GM18868 (cell line): ENCODE measurements at regions not wholly inside any gene's neighbourhood (a gene's known extent, or its start where the extent isn't known, plus 50 kb on each side); places are given as distances from the start of the nearest gene placed in this dataset.
A peak's percentile ranks its signal among the peaks of the same experiment; 100 is the strongest.
"Not testable (repeated sequence)": the region's sequence is repeated elsewhere in the genome, so short reads cannot be mapped to it uniquely, and the experiment has no call there.

ENCODE experiments used
- ATAC-seq: cut with Tn5 transposase; IDR thresholded peaks from one replicate; pipeline ENCODE4 v1.9.1; 2021; ENCODE audit warnings: mild to moderate bottlenecking, moderate library complexity; ENCODE audit not compliant: unreplicated experiment

GRCh38 chrX:45842207-45842925 lies 641.7 kb upstream of the DIPK2B start:
- no peak for ATAC-seq

- no peak for ATAC-seq
Measured at GRCh38 chrX:45840411-45840950, 639.8 kb upstream of the DIPK2B start.

GRCh38 chrX:45830343-45830742 lies 629.7 kb upstream of the DIPK2B start:
- ATAC-seq: no peak

GRCh38 chrX:45824471-45824870 lies 623.8 kb upstream of the DIPK2B start:
- ATAC-seq: no peak

- ATAC-seq: no peak
Measured at GRCh38 chrX:45823536-45823935, 622.9 kb upstream of the DIPK2B start.

GRCh38 chrX:45822124-45822523 lies 621.4 kb upstream of the DIPK2B start:
- no peak for ATAC-seq

- ATAC-seq: no peak
Measured at GRCh38 chrX:45818913-45819312, 618.2 kb upstream of the DIPK2B start.

GRCh38 chrX:45815441-45815840 lies 614.8 kb upstream of the DIPK2B start:
- no peak for ATAC-seq

- no peak for ATAC-seq
Measured at GRCh38 chrX:45811326-45811725, 610.6 kb upstream of the DIPK2B start.

- no peak for ATAC-seq
Measured at GRCh38 chrX:45807572-45808425, 607.1 kb upstream of the DIPK2B start.

GRCh38 chrX:45806410-45807121 lies 605.9 kb upstream of the DIPK2B start:
- ATAC-seq: peak; percentile 79

GRCh38 chrX:45804276-45804675 lies 603.6 kb upstream of the DIPK2B start:
- ATAC-seq: no peak

GRCh38 chrX:45803383-45803921 lies 602.8 kb upstream of the DIPK2B start:
- ATAC-seq: peak; percentile 40

GRCh38 chrX:45801554-45801953 lies 600.9 kb upstream of the DIPK2B start:
- peak; percentile 51 for ATAC-seq

GRCh38 chrX:45800746-45801453 lies 600.2 kb upstream of the DIPK2B start:
- ATAC-seq: not testable (repeated sequence)

GRCh38 chrX:45799576-45799975 lies 598.9 kb upstream of the DIPK2B start:
- no peak for ATAC-seq

- no peak for ATAC-seq
Measured at GRCh38 chrX:45795546-45795945, 594.9 kb upstream of the DIPK2B start.

GRCh38 chrX:45794995-45795337 lies 594.3 kb upstream of the DIPK2B start:
- ATAC-seq: peak; percentile 80

- ATAC-seq: peak; percentile 17
Measured at GRCh38 chrX:45794323-45794994, 593.8 kb upstream of the DIPK2B start.

GRCh38 chrX:45788941-45789348 lies 588.3 kb upstream of the DIPK2B start:
- no peak for ATAC-seq
